GM18870 (cell line): ENCODE measurements at regions not wholly inside any gene's neighbourhood (a gene's known extent, or its start where the extent isn't known, plus 50 kb on each side); places are given as distances from the start of the nearest gene placed in this dataset.
"Not testable (repeated sequence)": the region's sequence is repeated elsewhere in the genome, so short reads cannot be mapped to it uniquely, and the experiment has no call there.

Source experiments
- ATAC-seq: cut with Tn5 transposase; IDR thresholded peaks from one replicate; pipeline ENCODE4 v1.9.1; 2021; ENCODE audit warnings: moderate library complexity; ENCODE audit not compliant: unreplicated experiment

DNA sequence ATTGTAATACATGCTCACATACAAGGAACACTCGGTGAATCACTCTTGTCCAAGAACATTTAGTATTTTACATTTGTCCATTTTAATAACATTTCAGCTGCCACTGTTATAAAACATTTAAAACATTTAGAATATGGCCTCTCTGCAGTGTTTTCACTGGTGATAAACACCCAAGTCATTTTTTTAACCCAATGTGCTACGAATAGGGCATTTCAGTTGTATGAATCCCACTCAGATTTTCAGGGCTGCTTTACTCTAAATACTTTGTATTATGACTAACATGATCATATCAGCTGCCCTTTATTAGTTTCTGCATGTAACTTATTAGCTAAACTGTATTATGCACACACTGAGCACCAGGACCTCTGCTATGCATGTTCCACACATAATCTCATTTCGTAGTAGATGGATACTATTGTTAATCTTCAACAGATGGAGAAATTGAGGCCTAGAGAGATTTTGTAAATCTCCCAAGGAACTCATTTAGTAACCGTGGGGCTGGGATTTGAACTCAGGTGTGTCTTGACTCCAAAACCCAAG, 148.6 kb upstream of the CDIN1 start:
- no peak for ATAC-seq

DNA sequence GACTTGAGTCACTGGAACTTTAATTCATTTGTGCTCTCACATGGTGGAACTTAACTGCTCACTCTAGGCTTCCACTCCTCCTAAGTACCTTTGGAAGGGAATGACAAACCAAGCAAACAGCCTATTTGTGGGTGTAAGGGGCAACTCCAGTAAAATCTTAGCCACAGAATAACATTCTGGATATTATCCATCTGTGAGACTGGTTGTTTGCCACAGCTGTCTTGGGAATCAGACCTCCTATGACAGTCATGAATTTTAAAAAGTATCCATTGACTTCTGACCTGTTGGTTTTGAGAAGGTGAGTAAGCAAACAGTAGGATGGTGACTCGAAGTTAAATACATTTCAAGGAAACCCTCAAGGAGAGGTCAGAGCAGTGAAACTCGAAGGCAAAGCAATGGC, 147.3 kb upstream of the CDIN1 start:
- ATAC-seq, result no peak

DNA sequence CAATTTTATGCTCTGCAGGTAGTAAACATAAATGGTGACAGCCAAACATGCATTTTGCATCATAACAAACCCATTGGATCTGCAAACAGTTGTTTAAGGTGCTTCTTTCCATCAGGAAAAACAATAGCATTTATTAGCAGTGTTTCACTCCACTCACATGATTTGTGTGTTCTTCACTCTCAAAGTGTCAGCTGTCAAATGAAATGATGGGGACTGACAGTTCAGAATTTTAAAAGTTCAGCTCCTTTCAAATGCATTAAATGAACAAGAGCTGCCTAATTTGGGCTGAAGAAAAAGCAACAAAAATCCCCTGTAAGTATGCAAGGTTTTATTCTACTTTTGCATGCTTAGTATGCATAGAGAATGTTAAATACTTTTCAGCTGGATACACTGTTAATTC, 145.2 kb upstream of the CDIN1 start:
- no peak for ATAC-seq

DNA sequence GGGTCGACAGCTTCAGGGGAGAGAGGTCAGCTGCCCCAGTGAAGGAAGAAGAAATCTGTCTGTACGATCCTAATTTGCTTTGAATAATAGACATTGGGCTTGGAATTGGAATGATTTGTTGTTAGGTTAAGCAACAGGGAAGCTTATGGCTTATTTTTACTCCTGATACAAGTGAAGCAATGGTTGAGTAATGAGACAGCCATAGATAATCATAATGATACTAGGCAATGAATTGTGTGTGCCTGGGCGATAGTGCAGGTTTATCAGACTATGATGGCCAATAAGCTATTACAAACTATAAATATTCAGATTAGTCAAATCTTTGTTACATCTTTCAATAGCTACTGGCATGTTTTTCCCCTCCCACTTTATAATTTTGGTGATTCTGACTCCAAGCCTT, 140.9 kb upstream of the CDIN1 start:
- no peak for ATAC-seq

DNA sequence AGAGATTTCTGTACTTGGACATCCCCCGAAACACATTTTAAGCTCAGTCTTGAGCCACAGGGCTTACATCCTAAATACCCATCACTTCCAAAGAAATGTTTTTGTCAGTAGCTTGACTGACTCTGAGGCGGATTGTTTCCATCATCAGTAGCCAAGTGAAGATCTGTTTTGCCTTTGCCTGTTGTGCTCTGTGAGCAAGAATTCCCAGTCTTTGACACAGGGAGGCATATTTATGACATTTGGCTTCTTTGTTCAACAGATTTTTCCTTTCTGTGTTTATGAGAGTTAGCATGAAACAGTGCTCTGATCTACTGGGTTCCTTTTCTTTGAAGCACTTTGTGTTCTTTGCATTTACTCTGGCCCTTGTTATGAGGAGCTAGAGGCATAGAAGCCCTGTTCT, 132.1 kb upstream of the CDIN1 start:
- ATAC-seq, result no peak

DNA sequence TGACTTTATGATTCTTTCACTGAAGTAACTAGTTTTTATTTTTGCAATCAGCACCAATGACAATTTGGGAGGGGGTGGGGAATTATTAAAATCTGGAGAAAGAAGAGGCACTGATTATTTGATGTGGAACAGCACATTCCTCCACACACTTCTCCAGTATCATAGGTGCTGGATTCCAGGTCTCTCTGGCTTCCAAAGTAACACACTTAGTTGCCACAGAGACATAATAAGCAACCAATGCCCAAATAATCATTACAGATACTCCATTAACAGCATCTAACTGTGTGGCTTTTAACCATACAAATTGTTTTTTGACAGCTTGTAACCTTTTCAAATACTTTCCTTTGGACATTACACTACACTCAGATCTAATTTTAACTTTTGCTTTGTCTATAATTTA, 131.0 kb upstream of the CDIN1 start:
- ATAC-seq, result no peak

DNA sequence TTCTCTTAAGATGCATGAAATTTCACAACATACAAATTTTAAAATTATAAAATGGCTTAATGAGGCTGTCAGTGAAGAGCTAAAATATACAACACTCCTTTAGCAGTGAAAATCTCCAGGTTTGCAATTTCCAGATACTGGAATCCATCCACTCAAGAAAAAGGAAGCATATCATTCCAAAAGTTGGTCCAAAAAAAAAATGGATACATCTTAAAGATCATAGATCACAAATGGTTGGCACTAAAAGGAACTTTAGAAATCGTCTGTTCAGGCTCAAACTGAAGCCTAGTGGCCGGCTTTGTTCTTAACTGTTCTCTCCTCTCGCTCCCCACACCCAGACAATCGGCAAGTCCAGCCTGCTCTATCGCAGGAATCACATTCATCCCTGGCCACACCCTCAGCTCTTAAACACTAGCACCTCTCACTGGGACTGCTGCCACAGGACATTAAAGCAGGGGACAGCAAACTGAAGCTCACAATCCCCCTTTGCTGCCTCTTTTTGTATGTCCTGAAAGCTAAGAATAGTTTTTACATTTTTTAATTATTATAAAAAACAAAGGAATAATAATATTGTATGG, 130.3 kb upstream of the CDIN1 start:
- no peak for ATAC-seq

DNA sequence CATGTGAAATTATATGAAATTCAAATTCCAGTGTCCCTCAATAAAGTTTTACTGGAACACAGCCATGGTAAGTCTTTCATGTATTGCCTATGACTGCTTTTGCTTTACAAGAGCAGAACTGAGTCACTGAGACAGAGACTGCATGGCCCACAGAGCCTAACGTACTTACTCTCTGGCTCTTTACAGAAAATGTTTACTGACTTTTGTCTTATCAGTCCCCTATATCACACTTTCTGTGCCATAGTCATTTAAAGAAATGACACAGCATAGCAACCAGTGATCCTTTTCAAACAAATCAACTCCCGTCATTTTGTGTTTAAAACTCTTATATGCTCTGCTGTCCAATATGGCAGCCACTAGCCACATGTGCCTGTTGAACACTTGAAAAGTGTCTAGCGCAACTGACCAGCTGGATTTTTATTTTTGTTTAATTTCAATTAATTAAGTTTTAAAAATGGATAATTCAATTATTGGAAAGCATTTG, 129.7 kb upstream of the CDIN1 start:
- ATAC-seq, result no peak

DNA sequence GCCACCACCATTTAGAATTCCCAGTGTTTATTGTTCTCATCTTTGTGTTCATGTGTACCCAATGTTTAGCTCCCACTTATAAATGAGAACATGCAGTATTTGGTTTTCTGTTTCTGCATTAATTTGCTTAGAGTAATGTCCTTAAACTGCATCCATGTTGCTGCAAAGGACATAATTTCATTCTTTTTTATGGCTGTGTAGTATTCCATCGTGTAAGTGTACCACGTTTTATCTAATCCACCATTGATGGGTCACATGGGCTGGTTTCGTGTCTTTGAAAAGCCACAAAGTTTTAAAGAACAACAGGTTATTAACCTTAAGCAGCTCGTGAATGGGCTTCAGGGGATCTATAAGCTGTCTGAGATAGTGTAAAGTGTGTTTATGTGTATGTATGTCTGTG, 125.2 kb upstream of the CDIN1 start:
- ATAC-seq, result not testable (repeated sequence)

DNA sequence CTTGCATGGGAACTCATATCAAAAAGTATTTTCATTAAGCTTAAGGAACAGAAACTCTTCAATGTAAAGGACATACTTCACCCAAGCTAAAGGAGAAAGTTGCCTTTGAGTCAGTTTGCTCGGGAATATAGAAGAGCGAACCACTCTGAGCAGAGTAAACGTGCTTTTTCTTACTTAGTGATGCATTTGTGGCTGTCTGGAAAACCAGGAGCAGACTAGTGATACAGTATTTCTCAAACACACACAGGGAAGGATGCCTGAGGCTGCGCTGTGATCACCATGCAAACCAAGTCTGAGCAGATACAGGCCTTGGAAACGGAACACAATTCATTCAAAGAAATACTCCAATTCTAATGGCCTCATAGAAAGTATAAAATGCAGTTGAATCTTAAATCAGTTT, 121.0 kb upstream of the CDIN1 start:
- no peak for ATAC-seq

DNA sequence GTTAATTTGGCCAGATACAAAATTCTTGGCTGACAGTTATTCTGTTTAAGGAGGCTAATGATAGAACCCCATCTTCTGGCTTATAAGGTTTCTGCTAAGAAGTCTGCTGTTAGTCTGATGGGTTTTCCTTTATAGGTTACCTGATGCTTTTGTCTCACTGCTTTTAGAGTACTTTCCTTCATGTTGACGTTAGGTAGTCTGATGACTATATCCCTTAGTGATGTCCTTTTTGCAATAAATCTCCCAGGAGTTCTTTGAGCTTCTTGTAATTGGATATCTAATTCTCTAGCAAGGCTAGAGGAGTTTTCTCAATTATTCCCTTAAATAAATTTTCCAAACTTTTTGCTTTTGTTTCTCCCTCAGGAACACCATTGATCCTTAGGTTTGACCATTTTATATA, 114.1 kb upstream of the CDIN1 start:
- ATAC-seq, result no peak

DNA sequence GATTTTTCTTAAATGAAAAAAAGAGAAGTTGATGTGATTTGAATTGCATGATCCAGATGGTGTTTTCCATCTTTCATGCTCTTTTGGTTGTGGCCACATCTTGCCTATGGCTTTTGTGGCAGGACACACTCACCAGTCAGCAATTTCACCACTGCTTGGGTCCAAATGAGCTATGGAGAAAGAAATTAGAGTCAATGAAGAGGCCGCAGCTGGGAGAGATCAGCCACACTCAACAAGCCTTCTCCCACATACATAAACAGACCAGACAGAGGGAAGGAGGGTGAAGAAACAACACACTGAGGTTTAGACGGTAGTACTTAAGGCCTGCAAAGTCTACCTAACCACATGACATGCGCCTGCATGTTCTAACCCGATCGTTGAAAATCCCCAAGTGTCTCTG, 110.7 kb upstream of the CDIN1 start:
- no peak for ATAC-seq

DNA sequence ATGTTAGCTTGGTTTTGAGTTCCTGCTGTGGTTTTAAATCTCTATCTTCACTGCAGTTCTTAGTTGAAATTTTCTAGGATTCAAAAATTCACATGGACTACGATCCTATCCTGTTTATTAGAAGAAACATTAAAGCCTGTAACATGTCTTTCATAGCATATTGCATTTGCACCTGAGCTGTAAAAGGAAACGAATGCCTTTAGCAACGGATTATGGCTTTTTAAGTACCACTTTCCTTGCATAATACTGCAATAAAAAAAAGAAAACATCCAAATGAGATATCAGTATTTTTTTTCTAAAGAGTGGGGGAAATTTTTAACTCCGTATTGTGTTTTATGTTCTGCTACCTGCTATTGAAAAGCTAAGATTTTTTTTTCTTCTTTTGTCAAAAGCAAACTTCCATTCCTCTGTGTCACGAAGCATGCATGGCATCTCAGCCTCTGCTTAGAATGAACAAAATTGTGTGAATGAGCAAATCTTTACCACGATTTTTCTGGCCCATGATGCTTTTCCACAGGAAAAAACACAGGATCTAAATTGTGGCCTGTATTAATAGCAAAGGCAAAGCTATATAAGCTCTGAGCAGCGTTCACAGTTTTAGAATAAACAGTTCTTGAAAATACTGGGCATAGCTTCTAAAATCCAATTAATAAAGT, 110.0 kb upstream of the CDIN1 start:
- ATAC-seq, result no peak

DNA sequence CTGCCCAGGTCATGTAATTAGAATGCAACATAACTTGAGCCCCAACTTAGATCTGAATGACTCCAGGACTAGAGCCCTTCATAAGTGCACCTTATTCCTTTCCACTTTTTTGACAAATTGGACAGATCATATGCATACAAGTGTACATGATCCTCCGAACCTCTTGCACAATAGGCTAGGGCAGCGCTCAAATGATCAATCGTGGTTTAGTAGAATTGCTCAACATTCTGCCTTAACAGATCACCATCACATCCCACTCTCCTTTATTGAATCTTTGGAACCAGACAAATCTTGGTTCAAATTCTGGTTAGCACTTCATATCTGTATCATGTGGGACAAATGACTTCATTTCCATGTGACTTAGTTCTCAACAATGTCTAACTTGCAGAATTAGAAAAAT, 106.8 kb upstream of the CDIN1 start:
- no peak for ATAC-seq

DNA sequence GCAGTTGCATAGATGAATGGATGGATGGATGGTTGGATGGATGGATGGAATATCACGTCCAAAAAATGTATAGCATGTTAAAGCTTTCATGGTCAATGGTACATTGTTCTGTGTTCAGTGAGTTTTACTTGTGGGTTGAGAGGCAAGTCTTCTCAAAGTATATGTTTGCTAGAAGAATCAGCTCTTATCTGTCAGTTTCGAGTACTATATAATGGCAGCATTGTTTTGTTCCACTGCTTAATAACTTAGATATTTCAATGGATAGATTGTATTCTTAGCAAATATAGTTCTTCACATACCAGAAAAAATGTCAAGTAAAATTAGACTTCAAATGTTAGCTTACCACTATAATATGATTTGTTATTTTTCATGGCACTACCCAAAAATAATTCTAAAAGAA, 100.9 kb upstream of the CDIN1 start:
- ATAC-seq, result no peak

DNA sequence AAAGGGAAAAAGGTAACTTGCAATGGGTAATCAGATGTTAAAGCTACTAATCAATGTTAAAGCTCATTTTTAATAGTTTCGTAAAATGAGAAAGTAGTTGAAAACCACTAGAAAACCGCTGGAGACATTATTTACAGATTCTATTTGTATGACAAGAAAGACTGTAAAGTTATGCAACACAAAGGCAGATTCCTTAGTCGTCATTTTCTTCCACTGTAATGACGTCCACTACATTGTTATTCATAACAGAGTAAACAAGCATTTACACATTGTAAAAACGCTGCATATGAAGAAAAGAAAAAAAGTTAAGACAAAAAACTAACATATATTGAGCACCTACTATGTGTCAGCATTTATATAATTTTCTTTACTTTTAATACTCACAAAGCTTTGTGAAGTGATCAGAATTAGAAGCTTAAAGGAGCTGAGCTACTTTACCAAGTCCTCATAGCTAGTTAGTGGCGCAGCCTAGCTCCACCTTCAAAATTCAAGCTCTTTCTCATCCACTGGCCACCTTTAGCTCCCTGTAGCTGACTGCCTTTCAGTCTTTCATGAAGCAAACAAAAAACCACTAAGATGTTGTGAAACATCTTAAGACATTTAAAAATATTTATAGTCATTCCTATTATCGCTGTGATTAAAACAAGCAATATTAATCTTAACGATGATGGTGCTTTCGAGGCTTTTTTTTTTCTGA, 100.1 kb upstream of the CDIN1 start:
- ATAC-seq, result no peak

DNA sequence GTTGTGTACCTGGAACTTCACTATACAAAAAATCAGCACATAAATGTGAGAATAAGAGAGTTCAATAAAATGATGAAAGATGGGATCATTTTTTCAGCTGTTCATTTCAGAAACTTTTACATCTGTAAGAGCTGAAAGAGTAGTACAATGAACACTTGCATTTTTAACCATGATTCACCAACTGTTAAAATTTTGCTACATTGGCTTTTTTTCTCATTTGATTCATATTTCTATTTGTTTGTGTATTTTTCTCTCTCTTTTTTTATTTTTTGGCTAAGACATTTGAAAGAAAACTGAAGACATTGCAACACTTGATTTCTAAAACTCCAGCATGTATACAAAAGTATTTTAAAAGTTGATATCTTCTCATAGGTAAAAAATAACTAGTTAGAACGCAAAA, 98.3 kb upstream of the CDIN1 start:
- ATAC-seq, result no peak

DNA sequence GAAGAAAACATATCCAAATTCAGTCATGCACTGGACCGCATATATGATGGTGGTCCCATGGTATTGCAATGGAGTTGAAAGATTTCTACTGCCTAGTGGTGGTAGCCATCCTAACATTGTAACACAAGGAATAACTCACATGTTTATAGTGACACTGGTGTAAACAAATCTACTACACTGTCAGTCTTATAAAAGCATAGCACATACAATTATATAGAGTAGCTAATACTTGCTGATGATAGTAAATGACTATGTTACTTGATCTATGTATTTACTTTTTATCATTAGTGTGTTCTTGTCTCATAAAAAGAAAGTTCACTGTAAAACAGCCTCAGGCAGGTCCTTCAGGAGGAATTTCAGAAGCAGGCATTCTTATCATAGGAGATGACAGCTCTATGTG, 96.0 kb upstream of the CDIN1 start:
- no peak for ATAC-seq

DNA sequence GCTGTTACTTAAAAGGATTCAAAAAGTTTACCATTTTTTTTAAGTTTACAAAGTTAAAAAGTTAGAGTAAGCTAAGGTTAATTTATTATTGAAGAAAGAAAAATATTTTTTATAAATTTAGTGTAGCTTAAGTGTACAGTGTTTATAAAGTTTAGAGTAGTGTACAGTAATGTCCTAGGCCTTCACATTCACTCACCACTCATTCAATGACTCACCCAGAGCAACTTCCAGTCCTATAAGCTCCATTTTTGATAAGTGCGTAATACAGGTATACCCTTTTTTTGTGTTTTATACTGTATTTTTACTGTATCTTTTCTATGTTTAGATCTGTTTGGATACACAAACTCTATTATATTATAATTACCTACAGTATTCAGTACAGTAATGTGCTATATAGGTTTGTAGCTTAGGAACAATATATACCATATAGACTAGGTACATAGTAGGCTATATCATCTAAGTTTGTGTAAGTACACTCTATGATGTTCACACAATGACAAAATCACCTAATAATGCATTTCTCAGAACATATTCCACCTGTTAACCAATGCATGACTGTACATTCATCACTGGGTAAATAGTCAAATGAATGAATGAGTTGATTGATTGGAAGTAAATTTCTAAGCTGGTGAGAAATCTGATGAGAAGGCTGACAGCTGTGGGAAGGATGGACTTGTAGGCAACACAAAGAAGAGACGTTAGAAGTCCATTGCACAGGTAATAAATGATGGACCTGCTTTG, 95.2 kb upstream of the CDIN1 start:
- no peak for ATAC-seq

DNA sequence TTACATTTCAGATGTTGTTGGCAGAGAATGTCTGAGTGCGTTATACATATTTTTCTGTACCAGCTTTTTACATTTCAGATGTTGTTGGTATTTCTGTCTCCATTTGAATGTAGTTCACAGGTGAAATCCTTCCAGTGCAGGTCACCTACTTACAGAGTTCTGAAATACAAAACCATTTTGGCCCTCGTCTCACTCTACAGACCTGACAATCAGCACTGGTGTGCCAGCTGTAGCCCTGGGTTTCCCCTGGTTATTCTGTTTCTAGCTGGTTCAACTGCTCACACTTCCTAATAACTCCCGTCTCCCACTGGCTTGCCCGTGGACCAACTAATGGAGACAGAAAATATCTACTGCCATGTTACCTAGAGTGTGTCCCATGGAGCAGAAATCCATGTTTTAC, 87.5 kb upstream of the CDIN1 start:
- ATAC-seq, result no peak

DNA sequence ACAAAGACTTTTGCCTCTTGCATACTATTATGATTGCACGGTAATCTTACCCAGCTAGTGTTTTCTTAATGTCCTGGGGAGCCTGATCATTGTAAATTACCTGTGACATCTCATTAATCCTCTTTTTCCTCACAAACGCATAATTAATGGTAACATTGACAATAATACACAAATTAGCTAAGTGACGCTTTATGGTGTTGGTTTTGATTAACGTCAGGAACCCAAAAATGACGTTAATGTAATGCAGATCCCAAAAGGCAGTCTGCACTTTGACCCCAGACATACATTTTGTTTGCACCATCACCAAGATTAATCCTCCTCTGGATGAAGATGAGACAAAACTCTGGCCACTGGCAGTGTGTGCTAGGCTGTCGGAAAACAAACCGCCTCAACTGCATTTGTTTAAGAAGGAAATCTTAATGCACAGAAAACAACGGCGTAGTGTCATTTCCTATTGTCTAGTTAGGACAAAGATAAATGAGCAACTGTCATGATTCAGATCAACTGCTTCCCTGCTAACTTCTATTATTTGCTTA, 83.9 kb upstream of the CDIN1 start:
- ATAC-seq, result no peak
